GM12878 (cell line): ENCODE measurements at regions not wholly inside any gene's neighbourhood (a gene's known extent, or its start where the extent isn't known, plus 50 kb on each side); places are given as distances from the start of the nearest gene placed in this dataset.

Experiments used
- ATAC-seq: fragments of 200-7000 bp; cut with Tn5 transposase; 3 replicates; pipeline ENCODE4 v1.9.1; 2020; ENCODE audit warnings: mild to moderate bottlenecking, moderate library complexity
- BruUV-seq: library from RNA; stranded (reverse); fragments of 400-500 nt; replicated peaks from 2 replicates; lab custom pipeline; 2021; lab: Mats Ljungman, UMichigan
- CTCF ChIA-PET: fragments of 300-600 bp; sonication (Branson Sonifier 250); formaldehyde crosslinking; extraction: SDS; loops from one replicate; lab custom pipeline; 2021; ENCODE audit warnings: inconsistent platforms; lab: Yijun Ruan, JAX
- POLR2A ChIA-PET: fragments of 350-600 bp; formaldehyde crosslinking; extraction: SDS; loops from one replicate; lab custom pipeline; 2021; ENCODE audit warnings: inconsistent platforms; lab: Charles Lee
- RAD21 ChIA-PET: fragments of 300-600 bp; sonication (Branson Sonifier 250); formaldehyde crosslinking; loops from one replicate; lab custom pipeline; 2023; ENCODE audit warnings: antibody characterized with exemption; ENCODE audit not compliant: unreplicated experiment; lab: Charles Lee
- SMC1A ChIA-PET: fragments of 300-600 bp; sonication (Branson Sonifier 250); formaldehyde crosslinking; loops from one replicate; lab custom pipeline; 2023; ENCODE audit not compliant: unreplicated experiment, uncharacterized antibody; lab: Charles Lee
- DNase-seq: peaks from one replicate; pipeline ENCODE4 v3.0.0-alpha.2; 2011; ENCODE audit warnings: low read depth, low spot score
- FAIRE-seq: peaks from 3 replicates; lab custom pipeline; 2011; peaks lifted over from hg19 to GRCh38; lab: Jason Lieb, UNC
- H2AFZ ChIP-seq: 2 replicates; pipeline ENCODE4 v1.6.0; 2011; ENCODE audit warnings: low read depth, low read length, control low read depth; ENCODE audit not compliant: control insufficient read depth
- H3K27ac ChIP-seq: 2 replicates; pipeline ENCODE4 v1.5.1; 2011; ENCODE audit warnings: control low read depth; ENCODE audit not compliant: control insufficient read depth, insufficient read depth
- H3K27me3 ChIP-seq, 2 experiments: replicated peaks in 1 of 2; 2 replicates each; pipeline versions ENCODE4 v1.6.0 to v1.6.1; 2011; ENCODE audit warnings: low read length in 1 of 2; ENCODE audit not compliant: control insufficient read depth in 2 of 2, insufficient read depth in 2 of 2
- H3K36me3 ChIP-seq, 2 experiments: 2 replicates each; pipeline ENCODE4 v1.5.1; 2011; ENCODE audit warnings: low read length in 1 of 2; ENCODE audit not compliant: control insufficient read depth in 2 of 2, insufficient read depth in 2 of 2
- H3K4me1 ChIP-seq: 2 replicates; pipeline ENCODE4 v1.6.1; 2011; ENCODE audit warnings: mild to moderate bottlenecking, low read length, moderate library complexity, mixed read lengths; ENCODE audit not compliant: control insufficient read depth, insufficient read depth
- H3K4me2 ChIP-seq: 2 replicates; pipeline ENCODE4 v1.6.0; 2011; ENCODE audit warnings: control low read depth; ENCODE audit not compliant: control insufficient read depth, insufficient read depth
- H3K4me3 ChIP-seq: fragments of 200-600 bp; sonication (generic); 2 replicates; pipeline ENCODE4 v1.5.1; 2016
- H3K79me2 ChIP-seq: 2 replicates; pipeline ENCODE4 v1.6.0; 2011; ENCODE audit warnings: low read length; ENCODE audit not compliant: control insufficient read depth, insufficient read depth
- H3K9ac ChIP-seq: 2 replicates; pipeline ENCODE4 v1.8.0; 2011; ENCODE audit warnings: low read length, control low read depth, mixed read lengths; ENCODE audit not compliant: control insufficient read depth, insufficient read depth
- H3K9me3 ChIP-seq: replicated peaks from 3 replicates; pipeline ENCODE4 v1.5.1; 2011; ENCODE audit warnings: mild to moderate bottlenecking, low read length; ENCODE audit not compliant: control insufficient read depth, insufficient read depth
- H4K20me1 ChIP-seq: 2 replicates; pipeline ENCODE4 v1.6.0; 2011; ENCODE audit not compliant: control insufficient read depth, insufficient read depth
- CHD4 ChIP-seq: fragments of 200-600 bp; sonication (generic); IDR thresholded peaks from 2 replicates; pipeline ENCODE4 v1.6.1; 2016; ENCODE audit warnings: mild to moderate bottlenecking
- DPF2 ChIP-seq: fragments of 450-650 bp; IDR thresholded peaks from 2 replicates; pipeline ENCODE4 v1.6.1; 2017; ENCODE audit warnings: mild to moderate bottlenecking
- EED ChIP-seq: sonication (generic); IDR thresholded peaks from 2 replicates; pipeline ENCODE4 v1.6.1; 2016; ENCODE audit warnings: antibody characterized with exemption, low read depth
- FOXK2 ChIP-seq: fragments of 450-650 bp; IDR thresholded peaks from 2 replicates; pipeline ENCODE4 v1.6.1; 2017; ENCODE audit warnings: mild to moderate bottlenecking, moderate library complexity
- FOXM1 ChIP-seq: IDR thresholded peaks from 2 replicates; pipeline ENCODE4 v1.6.1; 2012; ENCODE audit warnings: low read depth, mild to moderate bottlenecking, inconsistent platforms, low read length, moderate library complexity
- HDGF ChIP-seq: fragments of 450-650 bp; IDR thresholded peaks from 2 replicates; pipeline ENCODE4 v1.6.1; 2016; ENCODE audit warnings: antibody characterized with exemption
- NFXL1 ChIP-seq: fragments of 450-650 bp; IDR thresholded peaks from 2 replicates; pipeline ENCODE4 v1.6.1; 2017; ENCODE audit warnings: antibody characterized with exemption, mild to moderate bottlenecking, borderline replicate concordance
- NFYA ChIP-seq: IDR thresholded peaks from 2 replicates; pipeline ENCODE4 v1.6.1; 2011; ENCODE audit warnings: low read depth, mild to moderate bottlenecking, low read length, improper control_type of control experiment, borderline replicate concordance
- POLR2AphosphoS5 ChIP-seq: IDR thresholded peaks from 2 replicates; pipeline ENCODE4 v1.6.1; 2011; ENCODE audit warnings: mild to moderate bottlenecking, low read length, inconsistent platforms
- RAD51 ChIP-seq: fragments of 450-650 bp; IDR thresholded peaks from 2 replicates; pipeline ENCODE4 v1.6.1; 2016; ENCODE audit warnings: moderate library complexity, mild to moderate bottlenecking, inconsistent platforms
- RB1 ChIP-seq: fragments of 450-650 bp; formaldehyde crosslinking; IDR thresholded peaks from 2 replicates; pipeline ENCODE4 v1.6.1; 2017; ENCODE audit warnings: mild to moderate bottlenecking, borderline replicate concordance
- RBBP5 ChIP-seq: fragments of 200-600 bp; sonication (generic); conservative IDR thresholded peaks from 2 replicates; pipeline ENCODE4 v1.6.1; 2016
- SMAD5 ChIP-seq: IDR thresholded peaks from 2 replicates; pipeline ENCODE4 v1.6.1; 2016; ENCODE audit warnings: antibody characterized with exemption, low read depth
- SMARCA5 ChIP-seq: fragments of 450-650 bp; IDR thresholded peaks from 2 replicates; pipeline ENCODE4 v1.6.1; 2017; ENCODE audit warnings: mild to moderate bottlenecking
- STAT1 ChIP-seq: fragments of 450-650 bp; conservative IDR thresholded peaks from 2 replicates; pipeline ENCODE4 v1.6.1; 2014; ENCODE audit warnings: antibody characterized with exemption, mild to moderate bottlenecking
- TCF12 ChIP-seq: IDR thresholded peaks from 2 replicates; pipeline ENCODE4 v1.6.1; 2011; ENCODE audit warnings: low read depth, mild to moderate bottlenecking, low read length
- TCF7 ChIP-seq: IDR thresholded peaks from 2 replicates; pipeline ENCODE4 v1.6.1; 2014; ENCODE audit warnings: antibody characterized with exemption, borderline replicate concordance
- ZSCAN29 ChIP-seq: fragments of 450-650 bp; IDR thresholded peaks from 2 replicates; pipeline ENCODE4 v1.6.1; 2017; ENCODE audit warnings: mild to moderate bottlenecking, moderate library complexity
- WGBS: methylation state at CpG from one replicate; pipeline ENCODE4 v1.1.6; 2016; ENCODE audit warnings: low lambda C conversion rate; ENCODE audit not compliant: insufficient replicate concordance, insufficient coverage; ENCODE audit errors: missing lambda C conversion rate; 5-methylcytosine and 5-hydroxymethylcytosine counted together
- in situ Hi-C: fragments of 300-500 bp; cut with MboI; formaldehyde crosslinking; loops from 9 replicates; pipeline ENCODE4 v1.14.3; 2018; ENCODE audit warnings: mixed read lengths
- intact Hi-C: fragments of 100-400 bp; cut with micrococcal nuclease; formaldehyde crosslinking; loops from one replicate; pipeline ENCODE4 v1.14.2; 2022; ENCODE audit not compliant: unreplicated experiment
- TF ChIP-seq, protein P1 (sequence below): IDR thresholded peaks from 2 replicates; pipeline ENCODE4 v1.6.1; 2011; ENCODE audit warnings: mild to moderate bottlenecking, low read depth, low read length, moderate library complexity; ENCODE audit not compliant: insufficient replicate concordance
- TF ChIP-seq, protein P2 (sequence below): IDR thresholded peaks from 2 replicates; pipeline ENCODE4 v1.6.1; 2012; ENCODE audit warnings: low read length, inconsistent platforms
- TF ChIP-seq, protein P3 (sequence below): IDR thresholded peaks from 2 replicates; pipeline ENCODE4 v1.6.1; 2011; ENCODE audit warnings: borderline replicate concordance, low read depth, mild to moderate bottlenecking, moderate library complexity, mixed read lengths, low read length; ENCODE audit not compliant: insufficient read depth; ENCODE audit errors: extremely low read length

DNA sequence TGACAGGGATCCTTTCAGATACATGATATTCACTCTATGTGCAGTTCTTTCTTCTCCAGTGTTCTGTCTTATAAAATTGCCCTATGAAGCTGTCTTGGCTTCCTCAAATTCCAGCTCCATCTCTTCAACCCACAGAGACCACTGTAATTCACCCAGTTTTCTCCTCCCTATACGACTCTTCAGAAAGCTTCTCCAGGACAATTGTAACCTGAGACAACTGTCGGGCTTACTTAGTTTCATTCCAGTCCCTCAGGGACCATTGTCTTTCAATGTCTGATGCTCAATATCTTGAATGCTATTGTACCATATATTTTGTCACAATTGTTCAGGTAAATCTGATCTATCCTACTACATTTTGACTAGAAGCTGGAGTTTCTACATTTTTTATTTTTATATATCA lies 345.3 kb downstream of the RPL10L start (continued):
- TF ChIP-seq RB1 (no peak), DPF2 (no peak), SMAD5 (no peak), SMARCA5 (no peak), EED (no peak), CHD4 (no peak)

DNA sequence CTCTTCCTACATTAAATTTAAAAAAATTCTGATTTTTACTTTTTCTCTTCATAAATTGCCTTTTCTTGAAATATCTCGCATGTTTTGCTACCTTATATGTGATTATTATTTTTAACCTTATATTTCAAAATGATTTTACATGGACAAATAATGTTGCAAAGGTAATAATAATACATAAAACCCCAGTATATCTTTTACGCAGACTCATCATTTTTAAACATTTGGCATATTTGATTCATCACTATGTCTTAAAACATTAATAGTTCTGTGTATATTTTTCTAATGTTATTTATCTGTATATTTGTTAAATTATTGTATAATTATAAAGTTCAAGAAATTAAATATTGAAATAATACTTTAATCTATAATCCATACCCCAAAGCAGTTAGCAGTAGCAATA lies 350.8 kb downstream of the RPL10L start:
- TF ChIP-seq TCF12: no peak
- TF ChIP-seq, protein P1, sequence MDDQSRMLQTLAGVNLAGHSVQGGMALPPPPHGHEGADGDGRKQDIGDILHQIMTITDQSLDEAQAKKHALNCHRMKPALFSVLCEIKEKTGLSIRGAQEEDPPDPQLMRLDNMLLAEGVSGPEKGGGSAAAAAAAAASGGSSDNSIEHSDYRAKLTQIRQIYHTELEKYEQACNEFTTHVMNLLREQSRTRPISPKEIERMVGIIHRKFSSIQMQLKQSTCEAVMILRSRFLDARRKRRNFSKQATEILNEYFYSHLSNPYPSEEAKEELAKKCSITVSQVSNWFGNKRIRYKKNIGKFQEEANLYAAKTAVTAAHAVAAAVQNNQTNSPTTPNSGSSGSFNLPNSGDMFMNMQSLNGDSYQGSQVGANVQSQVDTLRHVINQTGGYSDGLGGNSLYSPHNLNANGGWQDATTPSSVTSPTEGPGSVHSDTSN: no peak
- no peak for TF ChIP-seq RAD51
- no peak for TF ChIP-seq ZSCAN29
- TF ChIP-seq, protein P2, sequence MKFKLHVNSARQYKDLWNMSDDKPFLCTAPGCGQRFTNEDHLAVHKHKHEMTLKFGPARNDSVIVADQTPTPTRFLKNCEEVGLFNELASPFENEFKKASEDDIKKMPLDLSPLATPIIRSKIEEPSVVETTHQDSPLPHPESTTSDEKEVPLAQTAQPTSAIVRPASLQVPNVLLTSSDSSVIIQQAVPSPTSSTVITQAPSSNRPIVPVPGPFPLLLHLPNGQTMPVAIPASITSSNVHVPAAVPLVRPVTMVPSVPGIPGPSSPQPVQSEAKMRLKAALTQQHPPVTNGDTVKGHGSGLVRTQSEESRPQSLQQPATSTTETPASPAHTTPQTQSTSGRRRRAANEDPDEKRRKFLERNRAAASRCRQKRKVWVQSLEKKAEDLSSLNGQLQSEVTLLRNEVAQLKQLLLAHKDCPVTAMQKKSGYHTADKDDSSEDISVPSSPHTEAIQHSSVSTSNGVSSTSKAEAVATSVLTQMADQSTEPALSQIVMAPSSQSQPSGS: no peak
- no peak for TF ChIP-seq STAT1
- no peak for TF ChIP-seq POLR2AphosphoS5
- TF ChIP-seq FOXK2: no peak
- TF ChIP-seq EED: no peak
- no peak for TF ChIP-seq SMAD5
- no peak for TF ChIP-seq HDGF
- TF ChIP-seq, protein P3, sequence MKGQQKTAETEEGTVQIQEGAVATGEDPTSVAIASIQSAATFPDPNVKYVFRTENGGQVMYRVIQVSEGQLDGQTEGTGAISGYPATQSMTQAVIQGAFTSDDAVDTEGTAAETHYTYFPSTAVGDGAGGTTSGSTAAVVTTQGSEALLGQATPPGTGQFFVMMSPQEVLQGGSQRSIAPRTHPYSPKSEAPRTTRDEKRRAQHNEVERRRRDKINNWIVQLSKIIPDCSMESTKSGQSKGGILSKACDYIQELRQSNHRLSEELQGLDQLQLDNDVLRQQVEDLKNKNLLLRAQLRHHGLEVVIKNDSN: no peak
- TF ChIP-seq NFYA: no peak
- no peak for TF ChIP-seq RBBP5
- TF ChIP-seq FOXM1: no peak
- no peak for TF ChIP-seq NFXL1
- TF ChIP-seq TCF7: no peak
- TF ChIP-seq, all 136 proteins: peak for 0
- no peak overlapping the region for H3K4me2 ChIP-seq
- CTCF ChIA-PET: no interaction called here
- H3K27me3 ChIP-seq: no peaks in the 10 kb centered on the region
- 42% methylated on average over 2 of the region's 2 CpGs for WGBS
- FAIRE-seq: no peak
- H3K4me1 ChIP-seq: no peaks in the 10 kb centered on the region
- H3K27ac ChIP-seq: no peak overlapping the region
- intact Hi-C loops (loop anchor here (1.0 kb wide), 1 partner anchor 15 kb away; no protein-coding TSS in a partner anchor), in situ Hi-C loops (no loop called here)
- POLR2A ChIA-PET: no interaction called here
- DNase-seq: no peak
- no peaks in the 10 kb centered on the region for H4K20me1 ChIP-seq
- no peak overlapping the region for H2AFZ ChIP-seq
- ATAC-seq: no peak
- no peaks in the 10 kb centered on the region for H3K79me2 ChIP-seq
- SMC1A ChIA-PET: no interaction called here
- RAD21 ChIA-PET: no interaction called here
- H3K4me3 ChIP-seq: no peak overlapping the region
- H3K36me3 ChIP-seq: no peaks in the 10 kb centered on the region
- BruUV-seq: no TSS peak
- no peaks in the 10 kb centered on the region for H3K9me3 ChIP-seq
- H3K9ac ChIP-seq: no peak overlapping the region
